ENCODE measurements at regions not wholly inside any gene's neighbourhood (a gene's known extent, or its start where the extent isn't known, plus 50 kb on each side); places are given as distances from the start of the nearest gene placed in this dataset.

DNA sequence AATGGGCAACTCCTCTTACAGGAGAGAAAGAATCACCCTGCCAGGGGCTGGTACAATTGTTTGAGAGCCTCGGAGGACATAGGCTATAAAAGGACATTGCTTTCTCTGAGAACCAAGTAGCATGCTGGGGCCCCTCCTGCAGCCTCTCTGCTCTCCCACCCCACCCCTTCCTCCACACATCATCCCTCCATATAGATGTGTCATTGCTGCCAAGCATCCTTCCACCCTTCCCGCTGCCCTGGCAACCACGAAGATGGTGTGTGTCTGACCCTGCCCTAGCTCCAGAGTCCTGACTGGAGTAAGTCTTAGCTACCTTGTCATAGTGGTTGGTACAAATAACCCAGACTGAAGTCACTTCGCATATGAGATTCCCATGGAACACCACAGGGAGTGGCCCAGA, 129.7 kb downstream of the SNX5 start:
- ATAC-seq, result no peak
- H3K4me1 Mint-ChIP-seq (ENCODE audit: low read depth), result peaks cover 9% of the 10 kb centered on the region

DNA sequence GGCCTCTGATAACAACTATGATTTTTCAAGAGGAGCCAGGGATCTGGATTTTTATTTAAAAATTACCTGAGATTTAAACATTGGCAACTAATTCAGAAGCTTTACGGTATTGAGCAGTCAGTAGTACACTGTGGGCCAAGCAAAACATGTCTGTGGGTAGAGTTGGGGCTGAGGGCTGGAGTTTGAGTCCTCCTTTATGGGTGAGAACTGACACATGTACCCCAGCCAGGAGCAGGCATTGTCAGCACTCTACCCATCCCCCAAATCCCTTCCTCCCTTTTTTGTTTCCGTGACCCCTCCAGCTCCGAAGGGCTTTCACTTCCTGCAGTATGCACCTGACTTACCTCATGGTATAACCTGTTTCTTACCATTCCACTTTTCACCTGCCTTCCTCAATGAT, 131.4 kb downstream of the SNX5 start:
- no peak for ATAC-seq
- CTCF ChIA-PET, result no interaction called here

More for the DNA sequence above, 129.7 kb downstream of the SNX5 start:
- no peak for DNase-seq
- no peaks in the 10 kb centered on the region for H3K36me3 Mint-ChIP-seq (ENCODE audit: low read depth)
- H3K4me3 Mint-ChIP-seq, result no peak overlapping the region
- ChIA-PET POLR2A (no interaction called here), CTCF (no interaction called here)
- H3K27ac Mint-ChIP-seq, result no peak overlapping the region
- no peaks in the 10 kb centered on the region for H3K9me3 Mint-ChIP-seq (ENCODE audit: insufficient read depth)
- peaks cover 8% of the 10 kb centered on the region for H3K27me3 Mint-ChIP-seq (ENCODE audit: low read depth)

DNA sequence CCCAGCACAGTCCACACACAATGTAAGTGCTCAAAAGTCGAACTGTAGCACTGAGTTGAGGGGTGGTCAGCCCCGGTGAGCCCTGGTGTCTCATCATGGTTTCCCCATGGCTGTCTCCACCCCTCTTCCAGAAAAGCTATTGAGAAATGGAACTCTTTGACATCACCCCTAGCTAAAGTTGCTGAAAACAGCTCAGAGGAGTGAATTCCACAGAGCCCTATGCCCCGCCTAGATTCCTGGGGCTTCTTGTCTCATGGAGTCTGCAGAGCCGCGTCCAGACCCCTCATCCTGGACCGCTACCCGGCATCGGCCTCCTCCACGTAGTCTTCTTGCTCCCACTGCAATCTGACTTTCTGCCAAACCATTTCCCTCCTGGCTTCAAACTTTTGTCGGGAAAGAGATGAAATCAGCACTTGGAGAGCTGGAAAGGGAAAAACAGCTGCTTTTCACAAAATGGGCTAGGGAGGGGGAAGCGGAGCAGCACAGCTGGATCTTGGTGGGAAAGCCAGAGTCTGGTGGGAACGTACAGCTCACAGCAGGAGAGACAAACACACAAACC, 132.2 kb downstream of the SNX5 start:
- DNase-seq (no peak), ATAC-seq (no peak)
- Mint-ChIP-seq H3K36me3 (ENCODE audit: low read depth) (no peaks in the 10 kb centered on the region), H3K27me3 (ENCODE audit: low read depth) (peaks cover 17% of the 10 kb centered on the region), H3K4me1 (ENCODE audit: low read depth) (no peaks in the 10 kb centered on the region), H3K9me3 (ENCODE audit: insufficient read depth) (no peaks in the 10 kb centered on the region), H3K4me3 (no peak overlapping the region), H3K27ac (no peak overlapping the region)
- POLR2A ChIA-PET, result no interaction called here
- CTCF ChIA-PET, result no interaction called here

More for the DNA sequence above, 131.4 kb downstream of the SNX5 start:
- Mint-ChIP-seq H3K27me3 (ENCODE audit: low read depth) (peaks cover 12% of the 10 kb centered on the region), H3K36me3 (ENCODE audit: low read depth) (no peaks in the 10 kb centered on the region), H3K27ac (no peak overlapping the region), H3K9me3 (ENCODE audit: insufficient read depth) (no peaks in the 10 kb centered on the region), H3K4me3 (no peak overlapping the region), H3K4me1 (ENCODE audit: low read depth) (no peaks in the 10 kb centered on the region)
- POLR2A ChIA-PET, result no interaction called here
- DNase-seq, result no peak

DNA sequence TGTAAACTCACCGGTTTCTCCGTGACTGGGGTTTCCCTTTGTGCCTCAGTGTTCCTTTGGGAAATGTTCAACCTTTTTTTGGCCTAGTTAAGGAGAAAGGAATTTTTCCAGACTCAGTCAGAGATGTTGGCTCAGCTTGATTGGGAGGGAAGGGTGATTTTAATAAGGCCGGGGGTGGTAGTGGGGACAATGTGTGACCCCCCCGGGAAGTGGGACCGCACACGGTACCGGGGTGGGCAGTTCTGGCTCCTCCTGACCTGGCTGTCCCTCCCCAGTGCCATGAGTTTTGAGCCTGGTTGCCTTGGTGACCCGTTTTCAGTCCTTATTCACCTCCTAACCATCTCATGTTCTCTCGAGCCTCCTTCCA, 132.7 kb downstream of the SNX5 start:
- ChIA-PET CTCF (no interaction called here), POLR2A (no interaction called here)
- DNase-seq (no peak), ATAC-seq (no peak)
- Mint-ChIP-seq H3K27me3 (ENCODE audit: low read depth) (peaks cover 17% of the 10 kb centered on the region), H3K27ac (no peak overlapping the region), H3K36me3 (ENCODE audit: low read depth) (no peaks in the 10 kb centered on the region), H3K9me3 (ENCODE audit: insufficient read depth) (no peaks in the 10 kb centered on the region), H3K4me1 (ENCODE audit: low read depth) (no peaks in the 10 kb centered on the region), H3K4me3 (no peak overlapping the region)

DNA sequence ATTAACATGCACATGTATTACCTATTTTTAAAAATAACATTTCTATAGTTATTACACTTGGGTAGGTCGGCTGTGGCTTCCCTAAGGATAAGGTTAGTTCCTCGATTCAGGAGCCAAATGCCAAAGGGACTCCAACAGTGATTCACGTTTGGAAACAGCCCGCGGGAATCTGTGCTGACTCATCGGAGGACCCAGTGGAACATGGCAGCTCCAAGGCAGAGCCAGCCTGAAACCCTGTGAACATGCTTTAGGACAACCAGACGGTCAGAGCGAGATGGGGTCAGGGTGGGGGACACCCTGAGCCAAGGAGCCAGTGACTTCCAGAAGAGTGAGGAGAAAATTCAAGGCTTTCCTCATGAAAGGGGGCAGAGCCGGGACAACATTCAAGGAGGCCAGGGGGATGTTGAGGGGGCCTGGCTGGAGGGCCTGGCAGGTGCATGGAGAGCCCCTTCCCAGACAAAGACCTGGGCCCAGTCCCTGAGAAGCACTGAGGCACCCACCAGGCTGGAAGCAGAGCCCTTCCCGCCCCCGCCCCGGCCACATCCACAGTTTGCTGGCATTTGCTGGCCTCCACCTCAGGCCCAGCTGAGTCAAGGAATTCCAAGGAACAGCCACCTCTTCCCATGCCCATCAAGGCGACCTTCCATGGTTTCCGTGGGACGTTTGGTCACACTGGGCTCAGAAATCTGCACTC, 133.2 kb downstream of the SNX5 start:
- H3K36me3 Mint-ChIP-seq (ENCODE audit: low read depth), result no peaks in the 10 kb centered on the region
- peaks cover 18% of the 10 kb centered on the region for H3K27me3 Mint-ChIP-seq (ENCODE audit: low read depth)
- DNase-seq (no peak), ATAC-seq (no peak)
- no peak overlapping the region for H3K4me3 Mint-ChIP-seq
- no peaks in the 10 kb centered on the region for H3K4me1 Mint-ChIP-seq (ENCODE audit: low read depth)
- ChIA-PET POLR2A (no interaction called here), CTCF (no interaction called here)
- H3K27ac Mint-ChIP-seq, result no peak overlapping the region
- no peaks in the 10 kb centered on the region for H3K9me3 Mint-ChIP-seq (ENCODE audit: insufficient read depth)

DNA sequence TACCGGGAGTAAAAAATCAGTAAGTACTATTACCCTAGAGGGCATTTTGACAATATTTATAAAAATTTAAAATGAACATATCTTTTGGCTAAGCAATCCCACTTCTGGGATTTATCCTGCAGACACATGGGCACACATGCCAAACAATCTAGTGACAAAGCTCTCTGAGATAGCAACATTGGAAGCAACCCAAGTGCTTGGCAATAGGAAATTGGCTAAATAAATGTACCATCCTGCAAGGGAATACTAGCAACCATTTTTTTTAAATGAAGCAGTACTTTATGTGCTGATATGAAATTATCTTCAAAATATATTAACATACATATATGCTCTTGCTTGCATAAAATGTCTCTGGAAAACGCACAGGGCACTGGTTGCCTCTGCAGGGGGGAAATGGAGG, 133.8 kb downstream of the SNX5 start:
- H3K27ac Mint-ChIP-seq, result no peak overlapping the region
- ATAC-seq, result no peak
- no peaks in the 10 kb centered on the region for H3K9me3 Mint-ChIP-seq (ENCODE audit: insufficient read depth)
- CTCF ChIA-PET, result no interaction called here
- H3K36me3 Mint-ChIP-seq (ENCODE audit: low read depth), result no peaks in the 10 kb centered on the region
- POLR2A ChIA-PET, result no interaction called here
- no peak for DNase-seq
- no peak overlapping the region for H3K4me3 Mint-ChIP-seq
- H3K4me1 Mint-ChIP-seq (ENCODE audit: low read depth), result no peaks in the 10 kb centered on the region
- H3K27me3 Mint-ChIP-seq (ENCODE audit: low read depth), result peaks cover 18% of the 10 kb centered on the region

DNA sequence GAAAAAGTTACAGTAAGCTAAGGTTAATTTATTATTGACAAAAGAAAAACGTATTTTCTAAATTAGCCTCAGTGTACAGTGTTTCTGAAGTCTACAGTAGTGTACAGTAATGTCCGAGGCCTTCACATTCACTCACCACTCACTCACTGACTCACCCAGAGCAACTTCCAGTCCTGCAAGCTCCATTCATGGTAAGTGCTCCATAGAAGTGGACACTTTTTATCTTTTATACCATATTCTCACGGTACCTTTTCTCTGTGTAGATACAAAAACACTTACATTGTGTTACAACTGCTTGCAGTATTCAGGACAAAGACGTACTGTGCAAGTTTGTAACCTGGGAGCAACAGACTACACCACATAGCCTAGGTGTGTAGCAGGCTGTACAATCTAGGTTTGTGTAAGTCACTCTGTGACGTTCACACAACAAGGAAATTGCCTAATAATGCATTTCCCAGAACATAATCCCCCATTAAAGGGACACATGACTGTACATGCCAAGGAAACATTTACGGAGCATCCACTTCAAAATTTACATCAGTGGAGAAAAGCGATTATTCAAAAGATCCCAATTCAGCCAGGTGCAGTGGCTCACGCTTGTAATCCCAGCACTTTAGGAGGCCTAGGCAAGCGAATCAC, 133.4 kb downstream of the BANF2 start:
- ChIA-PET POLR2A (no interaction called here), CTCF (no interaction called here)
- peaks cover 14% of the 10 kb centered on the region for H3K27me3 Mint-ChIP-seq (ENCODE audit: low read depth)
- H3K36me3 Mint-ChIP-seq (ENCODE audit: low read depth), result no peaks in the 10 kb centered on the region
- no peaks in the 10 kb centered on the region for H3K4me1 Mint-ChIP-seq (ENCODE audit: low read depth)
- DNase-seq, result no peak
- H3K9me3 Mint-ChIP-seq (ENCODE audit: insufficient read depth), result no peaks in the 10 kb centered on the region
- no peak for ATAC-seq
- H3K4me3 Mint-ChIP-seq, result no peak overlapping the region
- no peak overlapping the region for H3K27ac Mint-ChIP-seq

DNA sequence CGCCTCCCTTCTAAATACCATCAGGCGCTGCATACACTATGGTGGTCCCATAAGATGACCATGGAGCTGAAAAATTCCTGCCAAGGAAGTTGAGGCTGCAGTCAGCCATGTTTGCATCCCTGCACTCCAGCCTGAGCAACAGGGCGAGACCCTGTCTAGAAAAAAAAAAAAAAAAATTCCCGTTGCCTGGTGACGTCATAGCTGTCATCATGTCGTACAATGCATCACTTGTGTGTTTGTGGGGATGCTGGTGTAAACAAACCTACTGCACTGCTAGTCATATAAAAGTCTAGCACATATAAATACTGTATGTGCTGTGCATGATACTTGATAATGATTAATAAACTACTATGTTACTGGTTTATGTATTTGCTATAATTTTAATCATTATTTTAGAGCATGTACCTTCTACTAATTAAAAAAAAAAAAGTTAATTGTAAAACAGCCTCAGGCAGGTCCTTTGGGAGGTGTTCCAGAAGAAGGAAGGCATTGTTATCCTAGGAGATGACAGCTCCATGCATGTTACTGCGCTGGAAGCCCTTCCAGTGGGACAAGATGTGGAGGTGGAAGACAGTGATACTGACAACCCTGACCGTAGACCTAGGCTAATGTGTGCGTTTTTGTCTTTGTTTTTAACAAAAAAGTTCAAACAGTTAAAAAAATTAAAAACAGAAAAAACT, 132.6 kb downstream of the BANF2 start:
- H3K9me3 Mint-ChIP-seq (ENCODE audit: insufficient read depth), result no peaks in the 10 kb centered on the region
- ChIA-PET POLR2A (no interaction called here), CTCF (interaction anchor here (0.6 kb wide), 1 partner anchor 47 kb away, joined by 3 read pairs; no protein-coding TSS in a partner anchor)
- DNase-seq (no peak), ATAC-seq (no peak)
- H3K36me3 Mint-ChIP-seq (ENCODE audit: low read depth), result no peaks in the 10 kb centered on the region
- peaks cover 14% of the 10 kb centered on the region for H3K27me3 Mint-ChIP-seq (ENCODE audit: low read depth)
- no peaks in the 10 kb centered on the region for H3K4me1 Mint-ChIP-seq (ENCODE audit: low read depth)
- no peak overlapping the region for H3K27ac Mint-ChIP-seq
- no peak overlapping the region for H3K4me3 Mint-ChIP-seq

DNA sequence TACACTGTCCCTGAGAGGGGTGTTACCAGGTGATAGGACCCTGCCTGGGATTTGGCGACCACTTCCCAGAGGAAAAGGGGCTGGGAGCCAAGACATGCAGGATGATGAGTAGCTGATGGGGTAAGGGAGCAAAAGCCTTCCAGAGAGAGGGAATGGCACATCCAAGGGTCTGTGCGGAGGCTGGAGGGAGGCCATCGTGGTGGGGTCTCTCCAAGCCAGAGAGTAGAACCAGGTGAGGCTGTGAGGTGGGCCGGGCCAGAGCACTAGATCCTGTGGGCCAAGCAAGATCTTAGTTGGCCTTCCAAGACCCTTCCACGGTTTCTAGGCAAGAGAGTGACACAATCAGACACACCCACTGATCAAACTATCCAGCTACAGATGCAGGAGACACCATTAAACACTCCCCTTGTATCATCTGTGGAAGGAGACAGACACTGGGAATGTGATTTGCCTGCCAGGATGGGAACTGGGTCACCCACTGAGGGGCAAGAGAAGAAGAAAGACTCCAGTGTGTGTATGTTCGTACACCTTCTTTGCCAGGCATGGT, 128.9 kb downstream of the BANF2 start:
- POLR2A ChIA-PET, result no interaction called here
- H3K27me3 Mint-ChIP-seq (ENCODE audit: low read depth), result peaks cover 12% of the 10 kb centered on the region
- CTCF ChIA-PET, result no interaction called here

DNA sequence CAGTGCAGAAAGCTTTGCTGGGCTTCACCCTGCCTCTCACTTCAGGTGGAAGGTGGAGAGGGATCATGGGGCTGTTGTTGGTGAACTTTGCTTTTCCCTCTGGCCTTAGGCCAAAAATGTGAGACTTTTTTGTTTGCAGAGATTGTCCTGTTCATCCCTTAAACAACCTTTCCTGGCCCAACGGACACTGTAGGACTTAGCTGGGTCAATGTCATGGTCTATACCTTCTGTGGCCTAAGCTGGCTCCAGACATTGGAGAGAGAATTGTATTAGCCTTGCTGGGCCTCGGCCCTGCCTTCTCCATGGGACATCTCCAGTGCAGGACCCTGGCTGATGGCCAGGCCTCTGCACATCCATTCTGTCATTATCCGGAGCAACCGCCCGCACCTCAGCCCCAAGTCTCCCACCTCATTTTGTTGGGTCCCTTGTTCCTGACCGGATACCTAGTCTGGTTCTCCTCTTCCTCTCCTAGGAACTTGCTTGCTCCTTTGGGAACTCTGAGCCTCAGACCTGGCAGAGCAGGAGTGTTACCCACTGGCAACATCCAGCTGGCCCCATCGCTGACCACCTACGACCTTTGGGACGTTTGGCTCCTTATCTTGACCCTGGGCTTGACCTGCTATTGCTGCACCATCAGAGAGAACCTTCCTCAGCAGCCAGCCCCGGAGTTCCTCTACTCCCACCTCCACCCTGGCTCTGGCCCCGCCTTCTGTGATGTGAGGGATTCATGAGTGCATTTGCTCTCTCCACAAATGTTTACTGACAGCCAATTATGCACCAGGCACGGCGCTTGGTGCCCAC, 128.2 kb downstream of the BANF2 start:
- DNase-seq (no peak), ATAC-seq (no peak)
- POLR2A ChIA-PET, result no interaction called here
- CTCF ChIA-PET, result no interaction called here
- no peak overlapping the region for H3K27ac Mint-ChIP-seq
- H3K9me3 Mint-ChIP-seq (ENCODE audit: insufficient read depth), result no peaks in the 10 kb centered on the region
- peaks cover 6% of the 10 kb centered on the region for H3K4me1 Mint-ChIP-seq (ENCODE audit: low read depth)
- no peaks in the 10 kb centered on the region for H3K36me3 Mint-ChIP-seq (ENCODE audit: low read depth)
- no peak overlapping the region for H3K4me3 Mint-ChIP-seq
- H3K27me3 Mint-ChIP-seq (ENCODE audit: low read depth), result peaks cover 8% of the 10 kb centered on the region

More for the DNA sequence above, 128.9 kb downstream of the BANF2 start:
- Mint-ChIP-seq H3K4me3 (no peak overlapping the region), H3K9me3 (ENCODE audit: insufficient read depth) (no peaks in the 10 kb centered on the region), H3K27ac (no peak overlapping the region), H3K36me3 (ENCODE audit: low read depth) (no peaks in the 10 kb centered on the region), H3K4me1 (ENCODE audit: low read depth) (peaks cover 6% of the 10 kb centered on the region)
- no peak for ATAC-seq
- no peak for DNase-seq

DNA sequence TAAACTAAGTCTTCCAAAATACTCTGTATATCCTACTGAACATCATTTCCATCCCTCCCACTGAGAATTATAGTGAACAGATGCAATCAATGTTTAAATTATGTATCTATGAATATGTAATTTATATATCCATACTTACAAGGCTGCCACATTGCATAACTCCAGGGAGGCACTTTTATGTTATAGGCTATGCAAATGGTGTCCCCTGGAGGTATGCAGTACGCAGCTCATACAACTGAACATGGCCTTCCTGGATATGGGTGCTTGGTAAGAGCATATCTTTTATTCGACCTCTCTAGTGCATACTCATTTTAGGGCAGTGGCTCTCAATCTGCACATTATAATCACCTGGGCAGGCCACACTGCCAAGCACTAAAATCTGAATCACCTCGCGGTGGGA, 127.3 kb downstream of the BANF2 start:
- Mint-ChIP-seq H3K9me3 (ENCODE audit: insufficient read depth) (no peaks in the 10 kb centered on the region), H3K27ac (no peak overlapping the region), H3K36me3 (ENCODE audit: low read depth) (no peaks in the 10 kb centered on the region), H3K27me3 (ENCODE audit: low read depth) (peaks cover 8% of the 10 kb centered on the region), H3K4me1 (ENCODE audit: low read depth) (peaks cover 6% of the 10 kb centered on the region), H3K4me3 (no peak overlapping the region)
- DNase-seq, result no peak
- POLR2A ChIA-PET, result no interaction called here
- CTCF ChIA-PET, result no interaction called here
- no peak for ATAC-seq
